ENCODE measurements at regions not wholly inside any gene's neighbourhood (a gene's known extent, or its start where the extent isn't known, plus 50 kb on each side); places are given as distances from the start of the nearest gene placed in this dataset.
"Not testable (repeated sequence)": the region's sequence is repeated elsewhere in the genome, so short reads cannot be mapped to it uniquely, and the experiment has no call there.

DNA sequence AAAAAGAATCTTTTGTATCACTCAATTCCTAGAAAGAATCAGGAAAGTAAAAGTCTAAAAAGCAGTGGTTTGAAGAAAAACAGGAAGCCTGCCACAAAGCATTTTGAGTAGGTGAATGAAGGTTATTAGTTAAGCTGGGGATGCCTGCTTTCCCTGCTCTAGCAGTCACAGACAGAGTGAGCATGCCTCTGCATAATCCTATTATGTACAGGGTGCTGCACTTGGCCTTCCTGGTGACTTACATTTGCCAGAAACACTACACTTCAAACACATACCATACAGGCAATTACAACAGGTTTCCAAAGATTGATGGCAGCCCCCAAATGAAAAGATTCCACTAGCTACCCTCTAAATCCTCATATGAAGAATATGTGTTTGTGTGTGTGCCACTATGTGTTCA lies 130.8 kb downstream of the TPBG start:
- POLR2A ChIA-PET = no interaction called here
- H3K4me3 Mint-ChIP-seq = no peak overlapping the region

DNA sequence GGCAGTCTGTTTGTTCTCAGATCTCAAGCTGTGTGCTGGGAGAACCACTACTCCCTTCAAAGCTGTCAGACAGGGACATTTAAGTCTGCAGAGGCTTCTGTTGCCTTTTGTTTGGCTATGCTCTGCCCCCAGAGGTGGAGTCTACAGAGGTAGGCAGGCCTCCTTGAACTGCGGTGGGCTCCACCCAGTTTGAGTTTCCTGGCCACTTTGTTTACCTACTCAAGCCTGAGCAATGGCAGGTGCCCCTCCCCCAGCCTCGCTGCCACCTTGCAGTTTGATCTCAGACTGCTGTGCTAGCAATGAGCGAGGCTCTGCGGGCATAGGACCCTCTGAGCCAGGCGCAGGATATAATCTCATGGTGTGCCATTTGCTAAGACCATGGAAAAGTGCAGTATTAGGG lies 138.3 kb downstream of the TPBG start:
- POLR2A ChIA-PET; H3K27me3 Mint-ChIP-seq (ENCODE audit: low read depth); H3K27ac Mint-ChIP-seq; ATAC-seq; CTCF ChIA-PET; H3K4me1 Mint-ChIP-seq; DNase-seq (ENCODE audit: low spot score); H3K4me3 Mint-ChIP-seq: not testable (repeated sequence)
- Mint-ChIP-seq H3K9me3 (peaks cover 55% of the 10 kb centered on the region), H3K36me3 (peaks cover 16% of the 10 kb centered on the region)

More for the DNA sequence above, 130.8 kb downstream of the TPBG start:
- H3K9me3 Mint-ChIP-seq = peaks cover 36% of the 10 kb centered on the region
- no peak overlapping the region for H3K27ac Mint-ChIP-seq
- no peak for ATAC-seq
- DNase-seq (ENCODE audit: low spot score) = no peak
- CTCF ChIA-PET = no interaction called here
- H3K36me3 Mint-ChIP-seq = peaks cover 16% of the 10 kb centered on the region
- no peaks in the 10 kb centered on the region; the same call in 1 of the 2 replicates for H3K27me3 Mint-ChIP-seq (ENCODE audit: low read depth)
- no peak for TF ChIP-seq ZNF396 (CRISPR knock-in tag; IDR thresholded peaks at IDR 0.05; ENCODE audit: borderline replicate concordance)
- TF ChIP-seq ESRRA (CRISPR knock-in tag; IDR thresholded peaks at IDR 0.05; ENCODE audit: borderline replicate concordance) = no peak
- TF ChIP-seq ARID4B (CRISPR knock-in tag; IDR thresholded peaks at IDR 0.05; ENCODE audit: borderline replicate concordance) = no peak
- TF ChIP-seq ZNF263 (CRISPR knock-in tag; IDR thresholded peaks at IDR 0.05; ENCODE audit: low read depth) = no peak
- no peak for TF ChIP-seq FOXP4 (CRISPR knock-in tag; IDR thresholded peaks at IDR 0.05)
- no peak for TF ChIP-seq ATF2 (CRISPR knock-in tag; IDR thresholded peaks at IDR 0.05; ENCODE audit: borderline replicate concordance, low read depth)
- no peak for TF ChIP-seq SP1 (CRISPR knock-in tag; conservative IDR thresholded peaks at IDR 0.05)
- TF ChIP-seq, protein P1, sequence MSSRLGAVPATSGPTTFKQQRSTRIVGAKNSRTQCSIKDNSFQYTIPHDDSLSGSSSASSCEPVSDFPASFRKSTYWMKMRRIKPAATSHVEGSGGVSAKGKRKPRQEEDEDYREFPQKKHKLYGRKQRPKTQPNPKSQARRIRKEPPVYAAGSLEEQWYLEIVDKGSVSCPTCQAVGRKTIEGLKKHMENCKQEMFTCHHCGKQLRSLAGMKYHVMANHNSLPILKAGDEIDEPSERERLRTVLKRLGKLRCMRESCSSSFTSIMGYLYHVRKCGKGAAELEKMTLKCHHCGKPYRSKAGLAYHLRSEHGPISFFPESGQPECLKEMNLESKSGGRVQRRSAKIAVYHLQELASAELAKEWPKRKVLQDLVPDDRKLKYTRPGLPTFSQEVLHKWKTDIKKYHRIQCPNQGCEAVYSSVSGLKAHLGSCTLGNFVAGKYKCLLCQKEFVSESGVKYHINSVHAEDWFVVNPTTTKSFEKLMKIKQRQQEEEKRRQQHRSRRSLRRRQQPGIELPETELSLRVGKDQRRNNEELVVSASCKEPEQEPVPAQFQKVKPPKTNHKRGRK (CRISPR knock-in tag; IDR thresholded peaks at IDR 0.05; ENCODE audit: borderline replicate concordance) = no peak
- peaks cover 15% of the 10 kb centered on the region for H3K4me1 Mint-ChIP-seq

DNA sequence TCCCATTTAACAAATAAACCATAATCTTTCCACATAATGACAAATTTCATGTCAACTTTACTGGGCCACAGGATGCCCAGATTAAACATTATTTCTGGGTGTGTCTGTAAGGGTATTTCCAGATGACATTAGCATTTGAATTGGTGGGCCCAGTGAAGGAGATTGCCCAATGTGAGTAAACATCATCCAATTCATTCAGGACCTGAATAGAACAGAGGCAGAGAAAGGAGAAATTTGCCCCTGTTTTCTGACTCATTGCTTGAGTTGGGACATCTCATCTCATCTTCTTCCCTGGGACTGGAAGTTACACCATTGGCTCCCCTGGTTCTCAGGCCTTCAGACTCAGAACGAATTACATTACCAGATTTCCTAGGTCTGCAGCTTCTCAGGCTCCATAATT lies 142.9 kb downstream of the TPBG start:
- TF ChIP-seq ATF3 (CRISPR knock-in tag; conservative IDR thresholded peaks at IDR 0.05) = no peak
- no peak for TF ChIP-seq ATF6 (CRISPR knock-in tag; IDR thresholded peaks at IDR 0.05)
- no peak for TF ChIP-seq TEAD4 (CRISPR knock-in tag; IDR thresholded peaks at IDR 0.05)
- TF ChIP-seq, protein P2, sequence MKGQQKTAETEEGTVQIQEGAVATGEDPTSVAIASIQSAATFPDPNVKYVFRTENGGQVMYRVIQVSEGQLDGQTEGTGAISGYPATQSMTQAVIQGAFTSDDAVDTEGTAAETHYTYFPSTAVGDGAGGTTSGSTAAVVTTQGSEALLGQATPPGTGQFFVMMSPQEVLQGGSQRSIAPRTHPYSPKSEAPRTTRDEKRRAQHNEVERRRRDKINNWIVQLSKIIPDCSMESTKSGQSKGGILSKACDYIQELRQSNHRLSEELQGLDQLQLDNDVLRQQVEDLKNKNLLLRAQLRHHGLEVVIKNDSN (CRISPR knock-in tag; IDR thresholded peaks at IDR 0.05) = no peak
- no peak for TF ChIP-seq SMAD3 (CRISPR knock-in tag; IDR thresholded peaks at IDR 0.05; ENCODE audit: borderline replicate concordance)
- TF ChIP-seq SOX15 (CRISPR knock-in tag; IDR thresholded peaks at IDR 0.05) = no peak
- TF ChIP-seq CREB1 (CRISPR knock-in tag; IDR thresholded peaks at IDR 0.05) = no peak
- TF ChIP-seq ERG (CRISPR knock-in tag; IDR thresholded peaks at IDR 0.05) = no peak
- TF ChIP-seq, protein P3, sequence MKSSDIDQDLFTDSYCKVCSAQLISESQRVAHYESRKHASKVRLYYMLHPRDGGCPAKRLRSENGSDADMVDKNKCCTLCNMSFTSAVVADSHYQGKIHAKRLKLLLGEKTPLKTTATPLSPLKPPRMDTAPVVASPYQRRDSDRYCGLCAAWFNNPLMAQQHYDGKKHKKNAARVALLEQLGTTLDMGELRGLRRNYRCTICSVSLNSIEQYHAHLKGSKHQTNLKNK (CRISPR knock-in tag; IDR thresholded peaks at IDR 0.05) = no peak
- Mint-ChIP-seq H3K36me3 (peaks cover 11% of the 10 kb centered on the region; the same call in 1 of the 2 replicates), H3K4me1 (peaks cover 13% of the 10 kb centered on the region), H3K9me3 (peaks cover 37% of the 10 kb centered on the region), H3K27ac (0 out of 2 replicates have a peak overlapping the region, but pooled peaks have one; percentile 33), H3K4me3 (no peak overlapping the region), H3K27me3 (ENCODE audit: low read depth) (no peaks in the 10 kb centered on the region)
- ChIA-PET POLR2A (no interaction called here), CTCF (no interaction called here)
- peak; percentile 55 for ATAC-seq
- no peak for DNase-seq (ENCODE audit: low spot score)
